Endodermal cell (in vitro differentiated cells): ENCODE measurements at regions not wholly inside any gene's neighbourhood (a gene's known extent, or its start where the extent isn't known, plus 50 kb on each side); places are given as distances from the start of the nearest gene placed in this dataset.

Source experiments
- DNase-seq: peaks from one replicate; pipeline ENCODE4 v3.0.0-alpha.2; 2017
- H3K27ac ChIP-seq: 2 replicates; pipeline ENCODE4 v1.5.1; 2013; ENCODE audit warnings: mild to moderate bottlenecking, low read depth, low read length, moderate library complexity
- H3K27me3 ChIP-seq: 2 replicates; pipeline ENCODE4 v1.6.1; 2013; ENCODE audit warnings: mild to moderate bottlenecking, low read length, moderate library complexity; ENCODE audit not compliant: insufficient read depth, control insufficient read depth, poor library complexity, severe bottlenecking
- H3K36me3 ChIP-seq: 2 replicates; pipeline ENCODE4 v1.7.0; 2013; ENCODE audit warnings: mild to moderate bottlenecking, low read length, moderate library complexity; ENCODE audit not compliant: control insufficient read depth, insufficient read depth
- H3K4me1 ChIP-seq: one replicate; pipeline ENCODE4 v1.7.0; 2013; ENCODE audit warnings: low read length; ENCODE audit not compliant: control insufficient read depth, insufficient read depth
- H3K4me3 ChIP-seq: 2 replicates; pipeline ENCODE4 v1.5.1; 2013; ENCODE audit warnings: mild to moderate bottlenecking, low read length, moderate library complexity
- H3K9ac ChIP-seq: 2 replicates; pipeline ENCODE4 v1.6.1; 2013; ENCODE audit warnings: mild to moderate bottlenecking, low read length, moderate library complexity; ENCODE audit not compliant: poor library complexity, severe bottlenecking; ENCODE audit errors: extremely low read depth
- H3K9me3 ChIP-seq: 2 replicates; pipeline ENCODE4 v1.6.1; 2013; ENCODE audit warnings: mild to moderate bottlenecking, low read length, moderate library complexity; ENCODE audit not compliant: control insufficient read depth
- H3K27ac Mint-ChIP-seq: 2 replicates; pipeline ENCODE4 v1.8.0; 2020; ENCODE audit warnings: mixed read lengths
- H3K27me3 Mint-ChIP-seq: 2 replicates; pipeline ENCODE4 v1.8.0; 2021; ENCODE audit warnings: mild to moderate bottlenecking, mixed read lengths; ENCODE audit not compliant: insufficient read depth
- H3K36me3 Mint-ChIP-seq: 2 replicates; pipeline ENCODE4 v1.8.0; 2020; ENCODE audit warnings: low read depth, mixed read lengths
- H3K4me1 Mint-ChIP-seq: 2 replicates; pipeline ENCODE4 v1.8.0; 2020; ENCODE audit warnings: mixed read lengths
- H3K4me3 Mint-ChIP-seq: 2 replicates; pipeline ENCODE4 v1.8.0; 2020; ENCODE audit warnings: mild to moderate bottlenecking, moderate library complexity, mixed read lengths
- H3K9me3 Mint-ChIP-seq: 2 replicates; pipeline ENCODE4 v1.8.0; 2020; ENCODE audit warnings: mild to moderate bottlenecking, mixed read lengths
- WGBS, 2 experiments: methylation state at CpG; one replicate each; pipeline versions ENCODE4 v1.1.5 to v1.1.7; 2013; ENCODE audit warnings: missing lambda C conversion rate in 2 of 2, mixed read lengths in 1 of 2; ENCODE audit not compliant: insufficient coverage in 1 of 2, insufficient read length in 1 of 2; 5-methylcytosine and 5-hydroxymethylcytosine counted together
- TF ChIP-seq, protein P1 (sequence below): fragments of 200-600 bp; sonication (generic); conservative IDR thresholded peaks from 2 replicates; pipeline ENCODE4 v1.5.0; 2021; ENCODE audit warnings: antibody characterized with exemption, mild to moderate bottlenecking

DNA sequence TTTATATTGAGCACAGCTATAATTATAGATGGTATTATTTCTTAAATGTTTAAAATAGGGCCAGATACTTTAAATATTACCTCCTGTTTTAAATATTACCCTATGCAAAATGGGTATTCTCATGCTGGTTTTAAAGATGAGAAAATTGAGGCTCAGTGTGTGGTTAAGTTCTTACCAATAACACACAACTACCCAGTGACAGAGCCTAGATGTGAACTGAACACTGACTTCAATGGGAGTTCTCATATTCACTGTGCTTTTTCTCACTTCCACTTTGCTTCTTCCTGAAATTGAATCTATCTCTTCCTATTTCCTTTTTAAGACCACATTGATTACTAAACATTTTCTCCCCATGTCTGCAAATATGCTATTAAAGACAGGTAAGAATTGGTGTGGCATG is 135.8 kb upstream of the TUSC1 start:
- no peaks in the 10 kb centered on the region for H3K4me1 ChIP-seq
- DNase-seq = no peak
- no peaks in the 10 kb centered on the region for H3K27me3 ChIP-seq
- peaks cover 3% of the 10 kb centered on the region for H3K36me3 Mint-ChIP-seq
- H3K9ac ChIP-seq = no peak overlapping the region
- no peaks in the 10 kb centered on the region for H3K4me1 Mint-ChIP-seq
- H3K27ac Mint-ChIP-seq = no peak overlapping the region
- no peaks in the 10 kb centered on the region for H3K36me3 ChIP-seq
- H3K4me3 ChIP-seq = no peak overlapping the region
- TF ChIP-seq, protein P1, sequence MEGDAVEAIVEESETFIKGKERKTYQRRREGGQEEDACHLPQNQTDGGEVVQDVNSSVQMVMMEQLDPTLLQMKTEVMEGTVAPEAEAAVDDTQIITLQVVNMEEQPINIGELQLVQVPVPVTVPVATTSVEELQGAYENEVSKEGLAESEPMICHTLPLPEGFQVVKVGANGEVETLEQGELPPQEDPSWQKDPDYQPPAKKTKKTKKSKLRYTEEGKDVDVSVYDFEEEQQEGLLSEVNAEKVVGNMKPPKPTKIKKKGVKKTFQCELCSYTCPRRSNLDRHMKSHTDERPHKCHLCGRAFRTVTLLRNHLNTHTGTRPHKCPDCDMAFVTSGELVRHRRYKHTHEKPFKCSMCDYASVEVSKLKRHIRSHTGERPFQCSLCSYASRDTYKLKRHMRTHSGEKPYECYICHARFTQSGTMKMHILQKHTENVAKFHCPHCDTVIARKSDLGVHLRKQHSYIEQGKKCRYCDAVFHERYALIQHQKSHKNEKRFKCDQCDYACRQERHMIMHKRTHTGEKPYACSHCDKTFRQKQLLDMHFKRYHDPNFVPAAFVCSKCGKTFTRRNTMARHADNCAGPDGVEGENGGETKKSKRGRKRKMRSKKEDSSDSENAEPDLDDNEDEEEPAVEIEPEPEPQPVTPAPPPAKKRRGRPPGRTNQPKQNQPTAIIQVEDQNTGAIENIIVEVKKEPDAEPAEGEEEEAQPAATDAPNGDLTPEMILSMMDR = no peak
- H3K4me3 Mint-ChIP-seq = no peak overlapping the region
- H3K27ac ChIP-seq = no peak overlapping the region
- peaks cover 10% of the 10 kb centered on the region for H3K9me3 Mint-ChIP-seq
- H3K9me3 ChIP-seq = no peaks in the 10 kb centered on the region
- H3K27me3 Mint-ChIP-seq = no peaks in the 10 kb centered on the region

DNA sequence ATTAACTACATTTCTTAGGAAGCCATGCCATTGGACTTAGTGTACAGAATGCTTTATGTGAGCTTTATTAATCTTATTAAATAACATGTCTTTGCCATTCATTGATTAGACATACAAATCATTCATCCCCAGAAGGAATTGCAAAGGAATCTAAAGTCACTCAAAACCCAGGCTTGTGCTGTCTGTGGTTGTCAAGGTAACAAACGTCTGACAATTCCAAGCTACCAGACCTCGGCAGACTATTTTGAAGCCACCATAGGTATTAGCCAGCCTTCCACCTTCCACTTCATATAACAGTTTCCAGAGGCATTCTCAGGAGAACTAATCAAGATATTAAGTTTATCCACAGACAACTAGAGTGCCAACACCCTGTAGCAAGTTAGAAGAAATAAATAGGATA is 135.2 kb upstream of the TUSC1 start:
- no peaks in the 10 kb centered on the region for H3K27me3 Mint-ChIP-seq
- peaks cover 3% of the 10 kb centered on the region for H3K36me3 Mint-ChIP-seq
- H3K9me3 Mint-ChIP-seq = peaks cover 10% of the 10 kb centered on the region
- no peak overlapping the region for H3K27ac Mint-ChIP-seq
- 60 to 78% methylated on average over 2 of the region's 2 CpGs for WGBS, 2 experiments
- no peaks in the 10 kb centered on the region for H3K9me3 ChIP-seq
- H3K27ac ChIP-seq = no peak overlapping the region
- no peak for DNase-seq
- no peak overlapping the region for H3K9ac ChIP-seq
- no peak overlapping the region for H3K4me3 ChIP-seq
- TF ChIP-seq, protein P1 = no peak
- H3K27me3 ChIP-seq = no peaks in the 10 kb centered on the region
- H3K4me3 Mint-ChIP-seq = no peak overlapping the region
- no peaks in the 10 kb centered on the region for H3K4me1 Mint-ChIP-seq
- no peaks in the 10 kb centered on the region for H3K36me3 ChIP-seq
- H3K4me1 ChIP-seq = no peaks in the 10 kb centered on the region

DNA sequence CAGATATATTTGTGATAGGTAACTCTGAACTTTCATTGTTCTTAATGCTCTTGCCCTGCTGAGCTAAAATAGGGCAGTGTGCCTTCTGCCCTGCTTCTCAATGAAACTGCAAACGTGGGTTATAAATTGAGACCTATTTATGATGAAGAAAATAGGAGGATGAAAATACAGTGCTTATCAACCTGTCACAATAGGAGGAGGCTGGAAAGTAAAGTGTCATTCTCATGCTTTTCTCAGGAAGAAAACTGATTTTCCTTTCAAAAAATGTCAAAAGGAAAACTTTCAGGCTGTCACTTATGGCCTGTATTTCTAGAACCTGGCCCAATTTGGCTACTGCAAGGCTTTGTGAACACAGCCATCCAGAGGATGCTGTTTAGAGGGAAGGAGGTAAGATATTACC is 130.3 kb upstream of the TUSC1 start:
- peaks cover 8% of the 10 kb centered on the region for H3K4me1 ChIP-seq
- H3K9me3 Mint-ChIP-seq = peaks cover 10% of the 10 kb centered on the region
- no peak overlapping the region for H3K4me3 ChIP-seq
- no peaks in the 10 kb centered on the region for H3K9me3 ChIP-seq
- no peaks in the 10 kb centered on the region for H3K27me3 ChIP-seq
- H3K36me3 Mint-ChIP-seq = peaks cover 3% of the 10 kb centered on the region
- TF ChIP-seq, protein P1 = no peak
- H3K4me3 Mint-ChIP-seq = no peak overlapping the region
- H3K4me1 Mint-ChIP-seq = peaks cover 14% of the 10 kb centered on the region
- 87% methylated on average over 1 of the region's 1 CpG; no CpG with 5 or more reads in 1 of the 2 experiments for WGBS, 2 experiments
- no peaks in the 10 kb centered on the region for H3K36me3 ChIP-seq
- no peaks in the 10 kb centered on the region for H3K27me3 Mint-ChIP-seq
- DNase-seq = no peak
- H3K27ac ChIP-seq = no peak overlapping the region
- no peak overlapping the region for H3K9ac ChIP-seq
- no peak overlapping the region for H3K27ac Mint-ChIP-seq
